ENCODE measurements at regions not wholly inside any gene's neighbourhood (a gene's known extent, or its start where the extent isn't known, plus 50 kb on each side); places are given as distances from the start of the nearest gene placed in this dataset.

DNA sequence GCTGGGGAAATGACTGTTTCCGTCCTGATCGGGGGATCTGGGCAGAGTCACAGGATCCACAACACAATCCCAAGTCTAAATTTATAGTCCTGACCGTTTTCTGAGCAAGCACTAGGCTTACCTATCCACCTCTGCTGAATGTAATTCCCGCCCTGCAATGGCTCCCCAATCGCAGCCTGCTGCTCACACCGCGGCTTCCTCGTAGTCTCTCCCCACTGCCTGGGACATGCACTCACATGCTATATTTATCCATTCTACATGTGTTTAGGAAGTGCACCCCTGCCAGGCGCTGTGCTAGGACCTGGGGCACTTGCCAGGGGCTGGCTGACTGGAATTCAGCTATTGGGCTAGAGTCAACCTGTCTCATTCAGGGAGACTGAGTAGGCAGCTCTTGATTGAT lies 246.6 kb upstream of the CSF3R start:
- Mint-ChIP-seq H3K4me1 (peaks cover 6% of the 10 kb centered on the region), H3K4me3 (no peak overlapping the region), H3K36me3 (no peaks in the 10 kb centered on the region), H3K27ac (no peak overlapping the region), H3K9me3 (no peaks in the 10 kb centered on the region)
- DNase-seq (ENCODE audit: low spot score in 2 of 2) (no peak), ATAC-seq (no peak)

DNA sequence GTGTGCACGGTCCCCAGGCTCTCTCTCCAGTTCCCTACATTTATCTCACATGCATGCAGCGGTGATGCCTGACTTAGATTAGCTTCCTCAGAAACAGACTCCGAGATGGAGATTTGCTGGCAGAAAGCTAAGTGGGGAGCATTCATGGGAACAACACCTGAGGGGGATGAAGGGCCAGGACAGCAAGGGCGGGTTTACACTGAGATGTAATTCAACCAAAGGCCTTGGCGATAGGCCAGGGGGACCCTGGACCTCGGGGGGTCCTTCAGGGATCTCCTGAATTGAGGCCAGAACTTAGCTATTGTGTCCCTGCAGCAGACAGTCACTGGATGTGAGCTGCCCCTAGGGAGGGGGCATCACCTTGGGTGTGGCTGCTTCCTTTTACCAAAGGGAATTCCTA lies 246.1 kb upstream of the CSF3R start:
- H3K4me3 Mint-ChIP-seq = no peak overlapping the region

DNA sequence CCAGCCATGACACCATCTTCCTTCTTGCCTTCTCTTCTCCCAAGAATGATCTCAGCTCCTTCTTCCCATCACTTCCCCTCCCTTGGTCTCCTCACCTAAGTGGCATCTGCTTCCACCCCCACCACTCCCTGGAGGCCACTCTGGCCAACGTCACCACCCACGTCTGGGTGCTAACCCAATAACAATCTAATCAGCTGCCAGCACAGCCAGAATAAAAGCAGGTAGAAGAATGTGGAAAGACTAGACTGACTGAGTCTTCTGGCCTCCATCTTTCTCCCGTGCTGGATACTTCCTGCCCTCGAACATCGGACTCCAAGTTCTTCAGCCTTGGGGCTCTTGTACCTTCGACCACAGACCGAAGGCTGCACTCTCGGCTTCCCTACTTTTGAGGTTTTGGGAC lies 245.3 kb upstream of the CSF3R start:
- no peaks in the 10 kb centered on the region for H3K9me3 Mint-ChIP-seq
- DNase-seq (ENCODE audit: low spot score in 2 of 2) (no peak), ATAC-seq (no peak)
- H3K36me3 Mint-ChIP-seq = no peaks in the 10 kb centered on the region
- H3K27ac Mint-ChIP-seq = no peak overlapping the region
- H3K4me1 Mint-ChIP-seq = peaks cover 6% of the 10 kb centered on the region
- H3K4me3 Mint-ChIP-seq = no peak overlapping the region

More for the DNA sequence above, 246.1 kb upstream of the CSF3R start:
- H3K27ac Mint-ChIP-seq = no peak overlapping the region
- no peak for DNase-seq (ENCODE audit: low spot score in 2 of 2)
- ATAC-seq = no peak
- no peaks in the 10 kb centered on the region for H3K36me3 Mint-ChIP-seq
- peaks cover 6% of the 10 kb centered on the region for H3K4me1 Mint-ChIP-seq
- H3K9me3 Mint-ChIP-seq = no peaks in the 10 kb centered on the region

DNA sequence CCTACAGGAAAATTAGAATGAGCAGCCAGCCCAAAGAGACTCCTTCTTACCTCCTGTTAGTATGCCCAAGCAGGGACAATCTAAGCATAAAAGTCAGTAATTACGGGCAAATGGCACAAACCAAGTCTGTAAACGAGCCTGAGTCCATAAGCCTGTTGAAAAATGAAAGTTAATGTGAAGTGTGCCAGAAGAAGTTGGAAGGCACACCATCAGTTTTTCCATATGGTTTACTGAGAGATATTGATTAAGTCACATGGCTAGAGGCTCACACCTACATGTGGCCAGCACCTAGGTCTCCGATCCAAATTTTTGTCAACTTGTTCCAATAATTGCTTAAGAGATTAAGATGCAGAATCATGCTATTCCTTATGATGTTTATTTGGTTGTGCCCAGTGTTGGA lies 242.4 kb upstream of the CSF3R start:
- no peak overlapping the region for H3K27ac Mint-ChIP-seq
- no peak overlapping the region for H3K4me3 Mint-ChIP-seq
- DNase-seq (ENCODE audit: low spot score in 2 of 2) = no peak
- no peaks in the 10 kb centered on the region for H3K9me3 Mint-ChIP-seq
- ATAC-seq = no peak
- no peaks in the 10 kb centered on the region for H3K36me3 Mint-ChIP-seq
- no peaks in the 10 kb centered on the region for H3K4me1 Mint-ChIP-seq

DNA sequence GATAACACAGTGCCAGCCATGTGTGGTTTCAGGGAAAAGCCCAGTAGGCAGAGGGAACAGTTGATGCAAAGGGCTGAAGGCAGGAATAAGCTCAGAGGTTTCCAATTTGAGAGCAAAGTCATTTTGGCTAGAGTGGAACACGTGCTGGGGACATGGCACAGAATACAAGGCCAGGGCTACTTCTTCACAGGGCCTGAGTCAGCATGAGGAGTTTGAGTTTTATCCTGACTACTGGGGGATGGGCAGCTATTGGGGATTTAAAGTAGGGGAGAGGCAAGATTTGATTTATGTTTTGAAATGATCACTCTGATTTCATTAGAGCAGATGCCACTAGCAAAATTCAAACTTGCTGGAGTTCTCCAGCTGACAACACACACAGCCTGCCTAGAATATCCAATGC lies 241.1 kb upstream of the CSF3R start:
- DNase-seq (ENCODE audit: low spot score in 2 of 2) (no peak), ATAC-seq (no peak)
- Mint-ChIP-seq H3K27ac (no peak overlapping the region), H3K36me3 (no peaks in the 10 kb centered on the region), H3K4me3 (no peak overlapping the region), H3K9me3 (no peaks in the 10 kb centered on the region), H3K4me1 (no peaks in the 10 kb centered on the region)

DNA sequence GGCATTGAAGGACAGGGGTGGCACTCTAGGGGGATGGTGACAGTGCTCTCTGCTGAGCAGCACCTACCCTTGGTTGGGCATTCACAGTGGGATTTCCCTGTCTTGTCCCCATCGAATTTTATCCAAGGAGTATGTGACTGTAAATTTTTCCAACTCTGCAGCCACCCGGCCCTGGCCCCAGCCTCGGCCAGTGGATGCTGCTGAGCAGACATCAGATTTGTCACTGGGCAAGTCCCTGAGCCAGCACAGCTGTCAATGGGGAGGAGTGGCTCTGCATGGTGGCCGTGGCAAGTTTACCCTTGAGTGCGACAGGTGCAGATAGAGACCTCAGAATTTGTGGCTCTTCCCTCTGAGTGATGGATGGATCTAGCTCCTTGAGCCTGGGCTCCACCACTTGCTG lies 240.2 kb upstream of the CSF3R start:
- Mint-ChIP-seq H3K4me1 (no peaks in the 10 kb centered on the region), H3K36me3 (no peaks in the 10 kb centered on the region), H3K4me3 (no peak overlapping the region), H3K27ac (no peak overlapping the region), H3K9me3 (no peaks in the 10 kb centered on the region)
- ATAC-seq = no peak
- DNase-seq (ENCODE audit: low spot score in 2 of 2) = no peak

DNA sequence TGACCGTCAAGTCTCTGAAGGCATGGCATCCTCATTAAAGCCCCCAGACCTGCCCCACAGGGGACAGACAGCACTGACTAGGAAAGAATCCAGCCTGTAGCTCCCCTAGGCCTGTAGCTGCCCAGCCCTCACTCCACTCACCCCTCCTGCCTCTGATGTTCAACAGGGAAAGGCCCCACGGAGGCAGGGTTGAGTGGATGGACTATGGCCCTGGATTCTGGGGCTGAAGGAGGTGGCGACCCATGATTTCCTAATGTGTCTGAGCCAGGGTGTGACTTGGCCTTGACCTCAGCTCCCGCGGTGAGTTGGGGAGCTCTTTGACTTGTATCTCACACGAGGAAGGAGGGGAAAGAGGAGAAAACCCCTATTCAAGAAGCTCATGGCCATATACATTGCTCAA lies 238.5 kb upstream of the CSF3R start:
- no peak for DNase-seq (ENCODE audit: low spot score in 2 of 2)
- H3K4me1 Mint-ChIP-seq = no peaks in the 10 kb centered on the region
- ATAC-seq = no peak
- no peaks in the 10 kb centered on the region for H3K9me3 Mint-ChIP-seq
- H3K4me3 Mint-ChIP-seq = no peak overlapping the region
- H3K27ac Mint-ChIP-seq = no peak overlapping the region
- H3K36me3 Mint-ChIP-seq = no peaks in the 10 kb centered on the region

DNA sequence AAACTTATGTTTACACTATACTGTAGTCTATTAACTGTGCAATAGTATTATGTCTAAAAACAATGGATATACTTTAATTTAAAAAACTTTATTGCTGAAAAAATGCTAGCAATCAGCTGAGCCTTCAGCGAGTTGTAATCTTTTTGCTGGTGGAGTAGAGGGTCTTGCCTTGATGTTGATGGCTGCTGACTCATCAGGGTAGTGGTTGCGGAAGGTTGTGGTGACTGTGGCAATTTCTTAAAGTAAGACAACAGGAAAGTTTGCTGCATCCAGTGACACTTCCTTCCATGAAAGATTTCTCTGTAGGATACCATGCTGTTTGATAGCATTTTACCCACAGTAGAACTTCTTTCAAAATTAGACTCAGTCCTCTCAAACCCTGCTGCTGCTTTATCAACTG lies 234.7 kb upstream of the CSF3R start:
- Mint-ChIP-seq H3K4me3 (no peak overlapping the region), H3K36me3 (no peaks in the 10 kb centered on the region), H3K9me3 (no peaks in the 10 kb centered on the region), H3K4me1 (no peaks in the 10 kb centered on the region), H3K27ac (no peak overlapping the region)
- DNase-seq (ENCODE audit: low spot score in 2 of 2) (no peak), ATAC-seq (no peak)

DNA sequence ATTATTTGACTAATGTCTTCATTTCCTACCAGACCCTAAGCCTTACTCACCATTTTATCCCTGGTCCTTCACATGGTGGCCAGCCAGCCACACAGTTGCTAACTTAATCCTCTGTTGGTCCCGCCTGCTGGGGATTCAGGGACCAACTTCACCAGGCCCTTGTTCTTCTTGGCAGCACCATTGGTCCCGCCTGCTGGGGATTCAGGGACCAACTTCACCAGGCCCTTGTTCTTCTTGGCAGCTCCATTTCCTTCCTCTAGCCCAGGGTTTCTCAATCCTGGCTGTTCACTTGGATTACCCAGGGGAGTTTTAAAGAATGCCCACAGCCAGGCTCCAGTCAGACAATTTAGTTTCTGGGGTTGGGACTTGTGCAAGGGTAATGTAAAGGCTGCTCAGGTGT lies 233.1 kb upstream of the CSF3R start:
- ATAC-seq = no peak
- H3K4me1 Mint-ChIP-seq = no peaks in the 10 kb centered on the region
- no peak for DNase-seq (ENCODE audit: low spot score in 2 of 2)
- H3K27ac Mint-ChIP-seq = no peak overlapping the region
- H3K36me3 Mint-ChIP-seq = no peaks in the 10 kb centered on the region
- no peak overlapping the region for H3K4me3 Mint-ChIP-seq
- H3K9me3 Mint-ChIP-seq = no peaks in the 10 kb centered on the region

DNA sequence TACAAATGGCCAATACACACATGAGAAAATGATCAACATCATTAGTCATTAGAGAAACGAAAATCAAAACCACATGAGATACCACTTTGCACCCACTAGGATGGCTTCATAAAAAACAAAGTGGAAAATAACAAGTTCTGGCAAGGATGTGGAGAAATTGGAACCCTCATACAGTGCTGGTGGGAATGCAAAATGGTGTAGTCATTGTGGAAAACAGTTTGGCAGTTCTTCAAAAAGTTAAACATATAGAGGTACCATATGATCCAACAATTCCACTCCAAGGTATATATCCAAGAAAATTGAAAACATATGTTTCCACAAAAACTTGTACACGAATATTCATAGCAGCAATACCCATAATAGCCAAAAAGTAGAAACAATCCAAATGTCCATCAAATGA lies 231.6 kb upstream of the CSF3R start:
- DNase-seq (ENCODE audit: low spot score in 2 of 2) = no peak
- Mint-ChIP-seq H3K9me3 (no peaks in the 10 kb centered on the region), H3K27ac (no peak overlapping the region), H3K36me3 (no peaks in the 10 kb centered on the region), H3K4me1 (no peaks in the 10 kb centered on the region), H3K4me3 (no peak overlapping the region)
- ATAC-seq = no peak

DNA sequence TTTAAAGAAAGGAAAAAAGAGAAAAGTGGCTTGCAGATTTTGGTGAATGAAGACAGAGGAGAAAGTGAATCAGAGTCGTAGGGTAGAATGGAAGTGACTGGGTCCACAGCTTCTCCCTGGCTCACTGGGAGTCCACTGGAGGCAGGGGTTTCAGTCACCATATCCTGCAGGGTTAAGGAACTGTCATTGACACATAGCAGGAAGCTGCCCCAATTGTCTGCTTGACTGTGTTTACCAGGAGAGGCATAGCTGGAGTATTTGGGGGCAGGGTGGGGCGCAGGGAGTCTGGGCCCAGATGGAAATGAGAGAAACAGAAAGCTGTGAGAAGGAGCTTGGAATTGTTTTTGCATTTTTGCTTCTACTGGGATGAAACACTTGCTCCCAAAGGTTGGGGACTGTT lies 228.8 kb upstream of the CSF3R start:
- Mint-ChIP-seq H3K27ac (no peak overlapping the region), H3K4me3 (no peak overlapping the region), H3K4me1 (no peaks in the 10 kb centered on the region), H3K9me3 (no peaks in the 10 kb centered on the region), H3K36me3 (no peaks in the 10 kb centered on the region)
- no peak for ATAC-seq
- DNase-seq (ENCODE audit: low spot score in 2 of 2) = no peak

DNA sequence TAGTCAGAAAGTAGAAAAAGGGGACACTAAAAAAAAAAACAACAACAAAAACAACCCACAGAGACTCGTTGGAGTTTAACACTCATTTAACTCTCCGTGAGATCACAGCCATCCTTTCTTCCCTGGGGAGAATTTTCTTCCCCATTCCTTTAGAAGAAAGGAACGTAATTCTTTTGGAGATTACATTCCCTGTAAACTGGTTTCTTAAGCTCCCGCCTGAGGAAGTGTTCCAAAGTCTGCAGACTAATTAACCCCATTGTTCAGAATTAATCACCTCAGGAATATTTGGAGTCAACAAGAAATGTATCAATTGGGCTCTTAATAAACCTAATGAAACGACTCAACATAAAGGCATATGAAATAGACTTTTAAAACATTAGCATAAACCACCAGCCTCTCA lies 228.2 kb upstream of the CSF3R start:
- Mint-ChIP-seq H3K4me1 (no peaks in the 10 kb centered on the region), H3K4me3 (no peak overlapping the region)
- no peak for ATAC-seq

DNA sequence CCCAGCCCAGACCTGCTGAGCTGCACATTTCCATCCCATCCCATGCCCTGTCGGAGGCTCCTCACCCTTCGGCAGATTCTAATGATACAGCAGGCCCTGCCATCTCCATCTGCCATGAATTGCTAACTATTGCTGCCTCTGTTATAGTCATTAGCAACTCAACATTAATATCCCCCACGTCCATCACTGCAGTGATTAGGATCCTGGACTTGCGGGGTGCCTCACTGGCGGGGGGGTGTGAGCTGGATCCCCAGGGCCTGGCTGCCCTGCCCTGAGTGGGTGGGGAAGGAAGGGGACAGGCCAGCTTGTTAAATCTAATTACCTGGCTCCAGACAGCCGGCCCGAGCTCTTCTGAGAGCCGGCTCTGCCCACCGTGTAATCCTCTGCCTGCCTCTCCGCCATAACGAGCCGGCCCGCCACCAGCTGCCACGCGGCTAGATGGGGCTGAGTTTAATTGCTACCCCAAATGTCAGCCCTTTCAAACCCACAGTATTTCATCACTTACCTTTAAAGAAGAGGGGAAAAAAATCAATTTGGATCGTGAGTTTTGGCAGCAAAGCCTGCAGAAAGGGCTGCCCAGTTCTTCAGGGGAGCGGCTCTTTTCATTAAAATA lies 227.3 kb upstream of the CSF3R start:
- Mint-ChIP-seq H3K4me3 (no peak overlapping the region), H3K4me1 (no peaks in the 10 kb centered on the region), H3K9me3 (no peaks in the 10 kb centered on the region), H3K36me3 (no peaks in the 10 kb centered on the region), H3K27ac (no peak overlapping the region)
- ATAC-seq (no peak), DNase-seq (ENCODE audit: low spot score in 2 of 2) (no peak)

More for the DNA sequence above, 228.2 kb upstream of the CSF3R start:
- Mint-ChIP-seq H3K27ac (no peak overlapping the region), H3K9me3 (no peaks in the 10 kb centered on the region), H3K36me3 (no peaks in the 10 kb centered on the region)
- DNase-seq (ENCODE audit: low spot score in 2 of 2) = no peak

DNA sequence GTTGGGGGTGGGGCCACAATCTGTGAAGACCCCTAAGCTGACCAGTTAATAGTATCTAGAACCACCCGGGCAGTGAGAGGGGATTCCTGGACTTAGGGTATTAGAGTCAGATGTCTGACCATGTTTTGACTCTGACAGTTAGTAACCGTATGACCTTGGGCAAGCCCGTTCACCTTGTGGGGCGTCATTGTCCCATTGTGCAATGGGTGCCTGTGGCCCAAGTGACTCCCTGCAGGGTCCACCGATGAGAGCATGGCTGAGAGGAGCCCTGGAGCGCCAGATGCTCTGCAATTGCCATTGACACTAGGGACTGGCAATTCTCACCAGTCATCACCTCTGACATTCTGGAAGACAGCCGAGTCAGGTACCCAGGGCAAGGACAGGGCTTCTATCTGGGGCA lies 225.9 kb upstream of the CSF3R start:
- Mint-ChIP-seq H3K4me1 (peaks cover 3% of the 10 kb centered on the region), H3K36me3 (no peaks in the 10 kb centered on the region), H3K27ac (no peak overlapping the region), H3K4me3 (no peak overlapping the region), H3K9me3 (no peaks in the 10 kb centered on the region)
- no peak for ATAC-seq
- DNase-seq (ENCODE audit: low spot score in 2 of 2) = no peak

DNA sequence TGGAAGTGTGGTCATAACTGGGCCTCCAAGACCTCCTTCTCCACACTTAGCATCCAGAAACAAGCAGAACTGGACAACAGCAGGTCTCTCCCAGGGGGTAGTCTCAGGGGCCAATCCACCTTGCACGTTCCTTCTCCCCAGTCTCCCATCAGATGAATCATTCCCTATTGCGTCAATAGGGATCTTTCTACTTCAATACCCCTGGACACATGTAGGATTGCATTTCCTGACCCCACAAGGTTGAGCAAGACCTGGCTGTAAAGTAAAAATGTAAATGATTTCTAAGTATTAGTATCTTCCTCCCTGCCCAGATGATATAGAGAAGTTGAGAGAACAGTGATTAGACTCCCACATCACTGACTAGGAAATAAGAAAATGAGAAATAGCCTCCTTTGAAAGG lies 224.5 kb upstream of the CSF3R start:
- no peak overlapping the region for H3K27ac Mint-ChIP-seq
- no peak for ATAC-seq
- no peak for DNase-seq (ENCODE audit: low spot score in 2 of 2)
- no peaks in the 10 kb centered on the region for H3K9me3 Mint-ChIP-seq
- no peaks in the 10 kb centered on the region for H3K36me3 Mint-ChIP-seq
- H3K4me3 Mint-ChIP-seq = no peak overlapping the region
- H3K4me1 Mint-ChIP-seq = peaks cover 7% of the 10 kb centered on the region

DNA sequence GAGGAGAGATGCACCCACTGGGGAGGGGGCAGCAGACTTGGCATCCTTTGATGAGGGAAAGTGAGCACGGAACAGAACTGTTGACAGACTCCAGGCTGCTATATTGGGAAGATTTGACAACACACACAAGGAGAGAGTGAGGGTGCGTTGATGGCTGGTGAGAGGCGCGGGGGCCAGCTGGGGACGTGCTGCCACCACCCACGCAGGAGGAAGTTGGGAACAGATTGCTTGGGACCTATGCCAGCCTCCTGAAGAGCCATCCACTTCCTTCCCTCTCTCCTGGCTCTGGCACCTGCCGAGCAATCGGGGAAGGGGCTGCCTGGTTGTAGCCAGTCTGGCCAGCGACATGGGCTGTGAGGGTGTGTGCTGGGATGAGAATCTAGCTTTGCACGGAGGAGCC lies 223.7 kb upstream of the CSF3R start:
- Mint-ChIP-seq H3K27ac (no peak overlapping the region), H3K9me3 (no peaks in the 10 kb centered on the region), H3K4me3 (no peak overlapping the region), H3K36me3 (no peaks in the 10 kb centered on the region), H3K4me1 (peaks cover 7% of the 10 kb centered on the region)
- DNase-seq (ENCODE audit: low spot score in 2 of 2) = no peak
- ATAC-seq = no peak

DNA sequence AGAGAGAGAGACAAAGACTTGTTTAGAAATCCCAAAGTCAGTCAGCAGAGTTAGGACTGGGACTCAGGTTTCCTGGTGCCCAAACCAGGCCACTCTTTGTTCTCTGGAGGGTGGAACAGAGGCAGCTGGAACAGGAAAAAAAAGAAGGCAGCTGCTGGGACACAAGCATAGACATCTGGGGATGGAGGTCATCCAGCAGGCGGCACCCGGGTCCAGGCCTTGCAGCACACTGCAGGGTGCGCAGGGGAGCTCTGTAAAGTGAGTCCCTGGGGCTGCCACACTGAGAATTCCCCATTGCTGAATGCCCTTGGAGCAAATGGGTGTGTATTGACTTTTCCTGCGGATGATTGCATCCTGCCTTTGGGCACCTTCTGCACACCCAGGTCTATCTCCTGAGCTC lies 222.9 kb upstream of the CSF3R start:
- H3K4me3 Mint-ChIP-seq = no peak overlapping the region
- H3K9me3 Mint-ChIP-seq = no peaks in the 10 kb centered on the region
- H3K27ac Mint-ChIP-seq = no peak overlapping the region
- H3K36me3 Mint-ChIP-seq = no peaks in the 10 kb centered on the region
- DNase-seq (ENCODE audit: low spot score in 2 of 2) (no peak), ATAC-seq (no peak)
- peaks cover 7% of the 10 kb centered on the region for H3K4me1 Mint-ChIP-seq
